ENCODE measurements at regions not wholly inside any gene's neighbourhood (a gene's known extent, or its start where the extent isn't known, plus 50 kb on each side); places are given as distances from the start of the nearest gene placed in this dataset.

- Histone ChIP-seq H3K4me2 (ENCODE audit: low read length) (no peak overlapping the region), H3K36me3 (ENCODE audit: insufficient read depth, low read length) (no peaks in the 10 kb centered on the region), H3K79me2 (ENCODE audit: insufficient read depth, low read depth, low read length) (no peaks in the 10 kb centered on the region), H4K20me1 (ENCODE audit: insufficient read depth, low read length) (no peaks in the 10 kb centered on the region), H3K4me1 (ENCODE audit: insufficient read depth, low read length, poor library complexity, severe bottlenecking) (no peaks in the 10 kb centered on the region), H3K9me2 (ENCODE audit: insufficient read depth, low read length) (no peaks in the 10 kb centered on the region), H3K4me3 (ENCODE audit: low read depth, low read length, poor library complexity, severe bottlenecking) (no peak overlapping the region), H2AFZ (ENCODE audit: low read length) (no peak overlapping the region), H3K27ac (ENCODE audit: low read depth, low read length, poor library complexity, severe bottlenecking) (no peak overlapping the region), H3K9me3 (ENCODE audit: low read length) (no peaks in the 10 kb centered on the region)
- no peak for DNase-seq (ENCODE audit: low spot score)
- CTCF ChIA-PET (ENCODE audit: unreplicated experiment): no interaction called here
- POLR2A ChIA-PET: interaction anchor here (0.7 kb wide), 1 partner anchor 19 kb away, joined by 3 read pairs; no protein-coding TSS in a partner anchor
- TF ChIP-seq EZH2phosphoT487 (IDR thresholded peaks at IDR 0.05; ENCODE audit: borderline replicate concordance, low read depth, low read length): no peak
- no peak for TF ChIP-seq CTCF (conservative IDR thresholded peaks at IDR 0.05; ENCODE audit: low read length)
- intact Hi-C loops (cut with micrococcal nuclease; ENCODE audit: unreplicated experiment): no loop called here
- BruUV-seq (replicated peaks): no TSS peak
Observed at GRCh38 chr5:105150323-105150722, 1587.7 kb upstream of the NUDT12 start.

DNA sequence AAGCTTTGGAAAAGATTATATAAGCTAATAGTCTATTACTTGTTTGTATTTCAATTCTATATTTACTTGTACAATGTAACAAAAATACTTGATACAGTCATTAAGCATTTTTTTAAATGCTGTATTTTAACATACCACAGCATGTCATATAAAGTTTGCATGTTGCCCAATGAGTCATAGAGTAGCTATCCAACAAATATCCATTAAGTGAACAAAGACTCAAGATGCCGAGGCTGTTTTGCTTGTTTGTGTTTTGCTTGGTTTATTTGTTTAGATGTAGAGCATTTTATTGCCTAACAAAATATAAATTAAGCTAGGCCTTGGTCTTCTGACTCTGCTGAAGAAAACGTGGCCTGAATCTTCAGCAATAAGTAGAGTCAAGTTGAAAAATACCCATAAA lies 1584.3 kb upstream of the NUDT12 start:
- DNase-seq (ENCODE audit: low spot score): no peak
- H3K27ac ChIP-seq (ENCODE audit: low read depth, low read length, poor library complexity, severe bottlenecking): no peak overlapping the region
- no peaks in the 10 kb centered on the region for H3K9me2 ChIP-seq (ENCODE audit: insufficient read depth, low read length)
- ChIA-PET CTCF (ENCODE audit: unreplicated experiment) (no interaction called here), POLR2A (interaction anchor here (1.2 kb wide), 1 partner anchor 9 kb away, joined by 3 read pairs; no protein-coding TSS in a partner anchor)
- BruUV-seq (replicated peaks): no TSS peak
- H3K4me3 ChIP-seq (ENCODE audit: low read depth, low read length, poor library complexity, severe bottlenecking): no peak overlapping the region
- no peaks in the 10 kb centered on the region for H3K4me1 ChIP-seq (ENCODE audit: insufficient read depth, low read length, poor library complexity, severe bottlenecking)
- no peaks in the 10 kb centered on the region for H4K20me1 ChIP-seq (ENCODE audit: insufficient read depth, low read length)
- no peak overlapping the region for H2AFZ ChIP-seq (ENCODE audit: low read length)
- intact Hi-C loops (cut with micrococcal nuclease; ENCODE audit: unreplicated experiment): no loop called here
- H3K36me3 ChIP-seq (ENCODE audit: insufficient read depth, low read length): no peaks in the 10 kb centered on the region
- H3K79me2 ChIP-seq (ENCODE audit: insufficient read depth, low read depth, low read length): no peaks in the 10 kb centered on the region
- no peaks in the 10 kb centered on the region for H3K9me3 ChIP-seq (ENCODE audit: low read length)
- TF ChIP-seq EZH2phosphoT487 (IDR thresholded peaks at IDR 0.05; ENCODE audit: borderline replicate concordance, low read depth, low read length) (no peak), CTCF (conservative IDR thresholded peaks at IDR 0.05; ENCODE audit: low read length) (no peak)
- H3K4me2 ChIP-seq (ENCODE audit: low read length): no peak overlapping the region

GRCh38 chr5:105145152-105145551 lies 1582.6 kb upstream of the NUDT12 start:
- BruUV-seq (replicated peaks): no TSS peak
- Histone ChIP-seq H3K4me1 (ENCODE audit: insufficient read depth, low read length, poor library complexity, severe bottlenecking) (no peaks in the 10 kb centered on the region), H3K9me2 (ENCODE audit: insufficient read depth, low read length) (no peaks in the 10 kb centered on the region), H3K36me3 (ENCODE audit: insufficient read depth, low read length) (no peaks in the 10 kb centered on the region), H3K4me3 (ENCODE audit: low read depth, low read length, poor library complexity, severe bottlenecking) (no peak overlapping the region), H3K4me2 (ENCODE audit: low read length) (no peak overlapping the region), H2AFZ (ENCODE audit: low read length) (no peak overlapping the region), H3K79me2 (ENCODE audit: insufficient read depth, low read depth, low read length) (no peaks in the 10 kb centered on the region), H3K27ac (ENCODE audit: low read depth, low read length, poor library complexity, severe bottlenecking) (no peak overlapping the region), H4K20me1 (ENCODE audit: insufficient read depth, low read length) (no peaks in the 10 kb centered on the region), H3K9me3 (ENCODE audit: low read length) (no peaks in the 10 kb centered on the region)
- intact Hi-C loops (cut with micrococcal nuclease; ENCODE audit: unreplicated experiment): no loop called here
- no peak for TF ChIP-seq CTCF (conservative IDR thresholded peaks at IDR 0.05; ENCODE audit: low read length)
- TF ChIP-seq EZH2phosphoT487 (IDR thresholded peaks at IDR 0.05; ENCODE audit: borderline replicate concordance, low read depth, low read length): no peak
- DNase-seq (ENCODE audit: low spot score): no peak
- CTCF ChIA-PET (ENCODE audit: unreplicated experiment): no interaction called here
- POLR2A ChIA-PET: interaction anchor here (0.6 kb wide), 1 partner anchor 16 kb away, joined by 3 read pairs; no protein-coding TSS in a partner anchor
